ENCODE measurements at regions not wholly inside any gene's neighbourhood (a gene's known extent, or its start where the extent isn't known, plus 50 kb on each side); places are given as distances from the start of the nearest gene placed in this dataset.
A peak's percentile ranks its signal among the peaks of the same experiment; 100 is the strongest.

- TF ChIP-seq ZNF518A (tag by site-specific recombination; conservative IDR thresholded peaks at IDR 0.05; ENCODE audit: low read depth), result no peak
- no peak for TF ChIP-seq ZNF548 (tag by site-specific recombination; IDR thresholded peaks at IDR 0.05)
- no peak for TF ChIP-seq ZNF132 (tag by site-specific recombination; IDR thresholded peaks at IDR 0.05; ENCODE audit: borderline replicate concordance)
- no peak for TF ChIP-seq MYNN (tag by site-specific recombination; IDR thresholded peaks at IDR 0.05; ENCODE audit: borderline replicate concordance)
- TF ChIP-seq ZNF16 (tag by site-specific recombination; IDR thresholded peaks at IDR 0.05; ENCODE audit: low read depth), result no peak
- no peak for TF ChIP-seq ZBTB49 (tag by site-specific recombination; IDR thresholded peaks at IDR 0.05; ENCODE audit: low read depth)
Measured at GRCh38 chr10:7100032-7100702, 310.7 kb downstream of the SFMBT2 start (continued).

GRCh38 chr10:7098160-7098762, 312.6 kb downstream of the SFMBT2 start:
- TF ChIP-seq PBX3 (CRISPR knock-in tag; IDR thresholded peaks at IDR 0.05) (no peak), ZNF521 (tag by site-specific recombination; IDR thresholded peaks at IDR 0.05) (peak; percentile 17; the same call in 1 of the 2 replicates), ZNF311 (tag by site-specific recombination; IDR thresholded peaks at IDR 0.05; ENCODE audit: borderline replicate concordance) (peak; percentile 21; the same call in 1 of the 2 replicates), ZNF776 (tag by site-specific recombination; IDR thresholded peaks at IDR 0.05; ENCODE audit: borderline replicate concordance) (peak; percentile 12; the same call in 1 of the 2 replicates), ZNF18 (tag by site-specific recombination; IDR thresholded peaks at IDR 0.05) (peak; percentile 96)
- POLR2A ChIA-PET, result interaction anchor here (0.6 kb wide), 1 partner anchor 313 kb away, joined by 7 read pairs; the partner anchor contains the start of gene SFMBT2

More at GRCh38 chr10:7098160-7098762, 312.6 kb downstream of the SFMBT2 start:
- H3K9me3 ChIP-seq (ENCODE audit: control insufficient read depth, insufficient read depth, low read depth, low read length), result no peaks in the 10 kb centered on the region
- no peak overlapping the region for H3K4me3 ChIP-seq (ENCODE audit: low read depth, low read length)
- CTCF ChIA-PET, result interaction anchor here (0.8 kb wide), 1 partner anchor 12 kb away, joined by 3 read pairs; no protein-coding TSS in a partner anchor
- H3K36me3 ChIP-seq (ENCODE audit: control insufficient read depth in 2 of 2, insufficient read depth in 1 of 2, low read length in 2 of 2), result no peaks in the 10 kb centered on the region
- H3K4me1 ChIP-seq (ENCODE audit: control insufficient read depth, insufficient read depth, low read length), result no peaks in the 10 kb centered on the region
- H3K27ac ChIP-seq (ENCODE audit: extremely low read depth, low read depth, low read length), result no peak overlapping the region

Data from HEK293 (cell line).